GM23338 (cell line): ENCODE measurements at regions not wholly inside any gene's neighbourhood (a gene's known extent, or its start where the extent isn't known, plus 50 kb on each side); places are given as distances from the start of the nearest gene placed in this dataset.

Experiments
- EZH2 ChIP-seq: fragments of 200-600 bp; sonication (generic); IDR thresholded peaks from one replicate; pipeline ENCODE4 v1.8.0; 2017; ENCODE audit warnings: antibody characterized with exemption, mild to moderate bottlenecking, low read depth; ENCODE audit not compliant: unreplicated experiment
- TF ChIP-seq, protein P1 (sequence below), 2 experiments: fragments of 200-600 bp in 1 of 2; sonication (generic) in 1 of 2; conservative IDR thresholded peaks; 2 replicates each; pipeline versions ENCODE4 v1.5.1 to v1.6.1; 2016 to 2017; ENCODE audit warnings: antibody characterized with exemption in 2 of 2, low read depth in 2 of 2, mild to moderate bottlenecking in 2 of 2, moderate library complexity in 1 of 2

DNA sequence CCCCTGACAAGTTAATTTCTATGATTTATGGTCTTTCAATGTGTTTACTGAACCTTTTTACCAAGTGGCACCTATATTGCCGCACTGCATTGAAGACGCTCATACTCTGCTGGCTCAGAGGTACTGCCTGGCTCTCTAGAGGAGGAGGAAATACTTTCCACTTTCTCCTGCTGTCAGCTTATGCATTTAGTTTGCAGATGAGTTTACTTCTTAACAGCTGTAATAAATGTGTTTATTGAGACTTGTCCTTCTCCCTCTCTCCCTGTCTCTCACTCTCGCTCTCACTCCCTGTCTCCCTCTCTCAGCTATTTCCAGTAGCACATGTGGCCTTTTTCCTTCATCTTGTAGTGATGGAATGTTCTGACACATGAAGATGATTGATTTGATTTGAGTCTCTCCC, 60.3 kb upstream of the SPATA13 start:
- TF ChIP-seq, protein P1, sequence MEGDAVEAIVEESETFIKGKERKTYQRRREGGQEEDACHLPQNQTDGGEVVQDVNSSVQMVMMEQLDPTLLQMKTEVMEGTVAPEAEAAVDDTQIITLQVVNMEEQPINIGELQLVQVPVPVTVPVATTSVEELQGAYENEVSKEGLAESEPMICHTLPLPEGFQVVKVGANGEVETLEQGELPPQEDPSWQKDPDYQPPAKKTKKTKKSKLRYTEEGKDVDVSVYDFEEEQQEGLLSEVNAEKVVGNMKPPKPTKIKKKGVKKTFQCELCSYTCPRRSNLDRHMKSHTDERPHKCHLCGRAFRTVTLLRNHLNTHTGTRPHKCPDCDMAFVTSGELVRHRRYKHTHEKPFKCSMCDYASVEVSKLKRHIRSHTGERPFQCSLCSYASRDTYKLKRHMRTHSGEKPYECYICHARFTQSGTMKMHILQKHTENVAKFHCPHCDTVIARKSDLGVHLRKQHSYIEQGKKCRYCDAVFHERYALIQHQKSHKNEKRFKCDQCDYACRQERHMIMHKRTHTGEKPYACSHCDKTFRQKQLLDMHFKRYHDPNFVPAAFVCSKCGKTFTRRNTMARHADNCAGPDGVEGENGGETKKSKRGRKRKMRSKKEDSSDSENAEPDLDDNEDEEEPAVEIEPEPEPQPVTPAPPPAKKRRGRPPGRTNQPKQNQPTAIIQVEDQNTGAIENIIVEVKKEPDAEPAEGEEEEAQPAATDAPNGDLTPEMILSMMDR (conservative IDR thresholded peaks at IDR 0.05; ENCODE audit: low read depth in 2 of 2) = no peak
- TF ChIP-seq EZH2 = no peak
